PC-9 (cell line): ENCODE measurements at regions not wholly inside any gene's neighbourhood (a gene's known extent, or its start where the extent isn't known, plus 50 kb on each side); places are given as distances from the start of the nearest gene placed in this dataset.

ENCODE experiments used
- BruUV-seq: library from RNA; stranded (reverse); fragments of 400-500 nt; replicated peaks from 2 replicates; lab custom pipeline; 2021; lab: Mats Ljungman, UMichigan
- CTCF ChIA-PET: fragments of 300-600 bp; sonication (Branson Sonifier 250); formaldehyde crosslinking; loops from one replicate; lab custom pipeline; 2022; ENCODE audit warnings: antibody characterized with exemption; lab: Charles Lee
- POLR2A ChIA-PET: fragments of 300-600 bp; sonication (Branson Sonifier 250); formaldehyde crosslinking; loops from one replicate; lab custom pipeline; 2022; ENCODE audit warnings: antibody characterized with exemption; ENCODE audit not compliant: unreplicated experiment; lab: Charles Lee
- DNase-seq, 2 experiments: peaks; one replicate each; pipeline versions ENCODE4 v3.0.0 to v3.0.0-alpha.2; 2015 to 2022; ENCODE audit warnings: mixed read lengths in 1 of 2
- H2AFZ ChIP-seq: fragments of 200-600 bp; sonication (generic); 2 replicates; pipeline ENCODE4 v1.8.1; 2017; ENCODE audit warnings: antibody characterized with exemption
- H3F3A ChIP-seq: fragments of 200-600 bp; sonication (generic); 2 replicates; pipeline ENCODE4 v1.8.1; 2017; ENCODE audit warnings: antibody characterized with exemption, mild to moderate bottlenecking, low read depth; ENCODE audit not compliant: insufficient read depth
- H3K27ac ChIP-seq: fragments of 200-600 bp; sonication (generic); 2 replicates; pipeline ENCODE4 v1.6.1; 2016; ENCODE audit warnings: mixed run types
- H3K27me3 ChIP-seq: fragments of 200-600 bp; sonication (generic); 2 replicates; pipeline ENCODE4 v1.6.1; 2016; ENCODE audit warnings: low read depth, mixed run types; ENCODE audit not compliant: insufficient read depth
- H3K36me3 ChIP-seq: fragments of 200-600 bp; sonication (generic); 2 replicates; pipeline ENCODE4 v1.6.1; 2016; ENCODE audit warnings: low read depth, mixed run types
- H3K4me1 ChIP-seq: fragments of 200-600 bp; sonication (generic); replicated peaks from 2 replicates; pipeline ENCODE4 v1.6.1; 2016; ENCODE audit warnings: mixed run types; ENCODE audit not compliant: insufficient read depth
- H3K4me2 ChIP-seq: fragments of 200-600 bp; sonication (generic); 2 replicates; pipeline ENCODE4 v1.6.1; 2017; ENCODE audit warnings: mixed run types
- H3K4me3 ChIP-seq: fragments of 200-600 bp; sonication (generic); 2 replicates; pipeline ENCODE4 v1.6.1; 2016; ENCODE audit warnings: mixed run types
- H3K79me2 ChIP-seq: fragments of 200-600 bp; sonication (generic); 2 replicates; pipeline ENCODE4 v1.6.1; 2017; ENCODE audit warnings: low read depth, mixed run types
- H3K9me2 ChIP-seq: fragments of 200-600 bp; sonication (generic); 2 replicates; pipeline ENCODE4 v1.8.1; 2017; ENCODE audit warnings: mild to moderate bottlenecking; ENCODE audit not compliant: insufficient read depth
- H3K9me3 ChIP-seq: fragments of 200-600 bp; sonication (generic); 2 replicates; pipeline ENCODE4 v1.8.1; 2016; ENCODE audit warnings: low read depth; ENCODE audit not compliant: insufficient read depth
- H4K20me1 ChIP-seq: fragments of 200-600 bp; sonication (generic); 2 replicates; pipeline ENCODE4 v1.8.1; 2017; ENCODE audit not compliant: insufficient read depth
- CTCF ChIP-seq: fragments of 200-600 bp; sonication (generic); conservative IDR thresholded peaks from 2 replicates; pipeline ENCODE4 v1.6.1; 2017; ENCODE audit warnings: mixed run types, antibody characterized with exemption, mild to moderate bottlenecking, moderate library complexity
- EZH2 ChIP-seq: fragments of 200-600 bp; sonication (generic); IDR thresholded peaks from 2 replicates; pipeline ENCODE4 v1.8.0; 2017; ENCODE audit warnings: antibody characterized with exemption, low read depth
- intact Hi-C: fragments of 100-400 bp; cut with micrococcal nuclease; formaldehyde crosslinking; loops from one replicate; pipeline ENCODE4 v1.10.0; 2022; ENCODE audit not compliant: unreplicated experiment

DNA sequence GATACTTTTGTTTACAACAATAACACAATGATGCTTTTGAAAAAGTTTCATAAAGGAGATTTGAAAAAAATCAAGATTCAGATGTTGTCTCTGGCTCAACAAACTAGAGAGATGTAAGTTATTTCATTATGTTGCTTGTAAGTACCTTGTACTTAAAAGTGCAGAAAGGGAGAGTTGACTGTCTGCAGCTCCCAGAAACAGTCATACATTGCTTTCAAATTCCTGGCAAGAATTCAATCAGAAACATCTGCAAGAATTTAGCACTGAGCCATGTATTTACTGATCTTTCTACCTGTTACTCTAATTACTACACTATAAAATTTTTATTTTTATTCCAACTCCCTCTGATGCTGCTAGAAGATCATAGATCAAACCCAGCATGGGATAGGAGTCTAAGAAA lies 1261.3 kb upstream of the SPRY2 start:
- Histone ChIP-seq H3K9me2 (no peaks in the 10 kb centered on the region), H3K9me3 (no peaks in the 10 kb centered on the region), H3K27me3 (no peaks in the 10 kb centered on the region), H3K4me3 (no peak overlapping the region), H3F3A (no peaks in the 10 kb centered on the region), H4K20me1 (no peaks in the 10 kb centered on the region), H2AFZ (no peak overlapping the region), H3K4me1 (no peaks in the 10 kb centered on the region), H3K27ac (no peak overlapping the region), H3K79me2 (no peaks in the 10 kb centered on the region), H3K4me2 (no peak overlapping the region), H3K36me3 (no peaks in the 10 kb centered on the region)
- CTCF ChIA-PET = no interaction called here
- TF ChIP-seq CTCF (no peak), EZH2 (no peak)
- POLR2A ChIA-PET = no interaction called here
- DNase-seq = no peak
- BruUV-seq = no TSS peak
- intact Hi-C loops = no loop called here

DNA sequence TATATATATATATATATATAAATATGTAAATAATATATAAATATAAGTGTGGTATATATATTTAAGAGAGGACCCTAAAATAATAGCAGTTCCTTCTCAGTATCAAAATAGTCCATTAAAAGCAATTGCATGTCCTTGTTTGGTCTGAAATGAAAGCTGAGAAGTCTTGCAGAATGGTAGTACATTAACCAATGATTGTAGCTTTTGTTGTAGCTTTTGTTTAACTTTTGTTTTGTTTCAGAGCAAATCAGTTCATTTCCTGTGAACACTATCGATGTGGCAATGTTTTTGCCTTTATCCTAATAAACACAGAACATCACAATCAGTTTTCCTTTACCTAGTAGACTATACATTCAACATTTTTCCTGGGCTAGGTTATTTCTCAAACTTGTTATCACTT lies 1256.2 kb upstream of the SPRY2 start:
- POLR2A ChIA-PET = no interaction called here
- no peak for TF ChIP-seq CTCF
- TF ChIP-seq EZH2 = no peak
- DNase-seq = no peak
- intact Hi-C loops = no loop called here
- CTCF ChIA-PET = no interaction called here
- Histone ChIP-seq H3K4me1 (no peaks in the 10 kb centered on the region), H3F3A (no peaks in the 10 kb centered on the region), H4K20me1 (no peaks in the 10 kb centered on the region), H3K9me3 (no peaks in the 10 kb centered on the region), H3K4me2 (no peak overlapping the region), H3K36me3 (no peaks in the 10 kb centered on the region), H2AFZ (no peak overlapping the region), H3K4me3 (no peak overlapping the region), H3K27me3 (no peaks in the 10 kb centered on the region), H3K79me2 (no peaks in the 10 kb centered on the region), H3K27ac (no peak overlapping the region), H3K9me2 (no peaks in the 10 kb centered on the region)
- BruUV-seq = no TSS peak

GRCh38 chr13:81596224-81596753 lies 1255.4 kb upstream of the SPRY2 start:
- no TSS peak for BruUV-seq

More at GRCh38 chr13:81596224-81596753, 1255.4 kb upstream of the SPRY2 start:
- DNase-seq = no peak
- Histone ChIP-seq H3K9me3 (no peaks in the 10 kb centered on the region), H3F3A (no peaks in the 10 kb centered on the region), H3K4me2 (no peak overlapping the region), H3K79me2 (no peaks in the 10 kb centered on the region), H3K27ac (no peak overlapping the region), H3K4me1 (no peaks in the 10 kb centered on the region), H3K36me3 (no peaks in the 10 kb centered on the region), H3K4me3 (no peak overlapping the region), H3K27me3 (no peaks in the 10 kb centered on the region), H2AFZ (no peak overlapping the region), H4K20me1 (no peaks in the 10 kb centered on the region), H3K9me2 (no peaks in the 10 kb centered on the region)
- intact Hi-C loops = no loop called here
- POLR2A ChIA-PET = no interaction called here
- no peak for TF ChIP-seq EZH2
- CTCF ChIA-PET = no interaction called here
